Uterus (tissue), 2 donors: ENCODE measurements at regions not wholly inside any gene's neighbourhood (a gene's known extent, or its start where the extent isn't known, plus 50 kb on each side); places are given as distances from the start of the nearest gene placed in this dataset.

Experiments used
- CTCF ChIP-seq, 4 experiments: fragments of 200-600 bp in 2 of 4; fragments of 450-650 bp in 2 of 4; sonication (generic) in 2 of 4; IDR thresholded peaks; one replicate each; pipeline ENCODE4 v1.5.1; 2016 to 2019; ENCODE audit warnings: antibody characterized with exemption in 4 of 4, mild to moderate bottlenecking in 2 of 4, moderate library complexity in 1 of 4
- POLR2A ChIP-seq, 2 donors: fragments of 450-650 bp; IDR thresholded peaks; one replicate each; pipeline ENCODE4 v1.6.1; 2016; ENCODE audit warnings: antibody characterized with exemption in 2 of 2, mild to moderate bottlenecking in 1 of 2, moderate library complexity in 1 of 2

- TF ChIP-seq CTCF (IDR thresholded peaks at IDR 0.05) (no peak), POLR2A (IDR thresholded peaks at IDR 0.05) (no peak)
Observed at GRCh38 chr12:108055141-108055540, 73.9 kb upstream of the WSCD2 start.
